HG02623 (cell line): ENCODE measurements at regions not wholly inside any gene's neighbourhood (a gene's known extent, or its start where the extent isn't known, plus 50 kb on each side); places are given as distances from the start of the nearest gene placed in this dataset.

Experiments
- ATAC-seq: cut with Tn5 transposase; IDR thresholded peaks from one replicate; pipeline ENCODE4 v1.9.1; 2021; ENCODE audit warnings: moderate library complexity; ENCODE audit not compliant: unreplicated experiment

DNA sequence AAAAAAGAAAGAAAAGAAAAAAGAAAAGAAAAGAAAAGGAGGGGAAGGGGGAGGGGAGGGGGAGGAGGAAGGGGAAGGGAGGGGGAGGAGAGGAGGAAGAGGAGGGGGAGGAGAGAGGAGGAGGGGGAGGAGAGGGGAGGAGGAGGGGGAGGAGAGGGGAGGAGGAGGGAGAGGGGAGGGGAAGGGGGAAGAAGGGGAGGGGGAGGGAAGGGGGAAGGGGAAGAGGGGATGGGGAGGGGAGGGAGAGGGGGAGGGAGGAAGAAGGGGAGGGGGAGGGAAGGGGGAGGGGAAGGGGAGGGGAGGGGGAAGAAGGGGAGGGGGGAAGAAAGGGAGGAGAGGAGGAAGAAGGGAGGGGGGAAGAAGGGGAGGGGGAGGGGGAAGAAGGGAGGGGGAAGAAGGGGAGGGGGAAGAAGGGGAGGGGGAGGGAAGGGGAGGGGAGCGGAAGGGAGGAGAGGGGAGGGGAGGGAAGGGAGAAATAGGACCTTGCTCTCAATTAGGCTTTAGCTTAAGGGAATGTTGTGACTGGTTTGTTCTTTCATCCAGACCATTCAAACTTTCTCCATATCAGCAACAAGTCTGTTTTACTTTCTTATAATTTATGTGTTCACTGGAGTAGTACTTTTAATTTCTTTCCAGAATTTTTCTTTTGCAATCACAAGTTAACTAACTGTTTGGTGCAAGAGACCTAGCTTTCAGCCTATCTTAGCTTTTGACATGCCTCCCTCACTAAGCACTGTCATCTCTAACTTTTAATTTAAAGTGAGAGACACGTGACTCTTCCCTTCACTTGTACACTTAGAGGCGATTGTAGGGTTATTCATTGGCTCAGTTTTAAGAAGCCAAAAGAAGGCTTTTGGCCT, 76.5 kb upstream of the EGLN3 start:
- no peak for ATAC-seq

DNA sequence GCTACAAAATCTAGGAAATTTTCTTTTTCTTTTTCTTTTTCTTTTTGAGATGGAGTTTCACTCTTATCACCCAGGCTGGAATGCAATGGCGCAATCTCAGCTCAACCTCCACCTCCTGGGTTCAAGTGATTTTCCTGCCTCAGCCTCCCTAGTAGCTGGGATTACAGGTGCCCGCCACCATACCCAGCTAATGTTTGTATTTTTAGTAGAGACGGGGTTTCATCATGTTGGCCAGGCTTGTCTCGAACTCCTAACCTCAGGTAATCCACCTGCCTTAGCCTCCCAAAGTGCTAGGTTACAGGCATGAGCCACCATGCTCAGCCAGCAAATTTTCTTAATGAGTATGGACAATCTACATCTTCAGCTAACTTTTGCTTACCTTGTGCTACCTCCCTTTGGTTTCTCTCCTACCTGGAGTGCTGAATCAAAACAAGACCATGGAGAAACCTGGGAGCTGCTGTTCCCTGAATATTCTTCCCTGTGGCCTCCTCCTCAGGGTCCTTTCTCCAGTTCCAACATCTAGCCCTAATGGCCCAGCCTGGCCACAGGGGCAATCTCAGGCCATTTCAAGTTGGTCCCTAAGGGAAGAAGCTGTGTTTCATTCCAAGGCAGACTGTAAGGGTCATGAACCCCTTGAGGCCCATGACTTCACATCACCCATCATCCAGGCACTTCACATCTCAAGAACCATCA, 74.6 kb upstream of the EGLN3 start:
- no peak for ATAC-seq

DNA sequence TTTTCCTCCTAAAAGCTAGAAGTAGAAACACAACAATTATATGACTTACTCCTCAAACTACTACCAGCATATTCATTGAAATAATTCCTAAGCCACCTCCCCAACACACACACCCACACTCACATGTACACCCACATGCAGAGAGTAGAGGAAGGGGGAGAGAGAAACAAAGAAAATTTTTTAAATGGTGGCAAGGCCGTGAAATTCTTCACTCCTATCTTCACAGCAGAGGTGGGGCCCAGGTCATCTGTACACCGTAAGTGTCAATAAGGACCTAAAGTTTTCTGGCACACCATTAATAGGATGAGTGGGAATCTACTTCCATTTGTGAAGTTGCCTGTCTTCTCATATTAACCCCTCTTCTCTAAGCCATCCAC, 73.9 kb upstream of the EGLN3 start:
- no peak for ATAC-seq

DNA sequence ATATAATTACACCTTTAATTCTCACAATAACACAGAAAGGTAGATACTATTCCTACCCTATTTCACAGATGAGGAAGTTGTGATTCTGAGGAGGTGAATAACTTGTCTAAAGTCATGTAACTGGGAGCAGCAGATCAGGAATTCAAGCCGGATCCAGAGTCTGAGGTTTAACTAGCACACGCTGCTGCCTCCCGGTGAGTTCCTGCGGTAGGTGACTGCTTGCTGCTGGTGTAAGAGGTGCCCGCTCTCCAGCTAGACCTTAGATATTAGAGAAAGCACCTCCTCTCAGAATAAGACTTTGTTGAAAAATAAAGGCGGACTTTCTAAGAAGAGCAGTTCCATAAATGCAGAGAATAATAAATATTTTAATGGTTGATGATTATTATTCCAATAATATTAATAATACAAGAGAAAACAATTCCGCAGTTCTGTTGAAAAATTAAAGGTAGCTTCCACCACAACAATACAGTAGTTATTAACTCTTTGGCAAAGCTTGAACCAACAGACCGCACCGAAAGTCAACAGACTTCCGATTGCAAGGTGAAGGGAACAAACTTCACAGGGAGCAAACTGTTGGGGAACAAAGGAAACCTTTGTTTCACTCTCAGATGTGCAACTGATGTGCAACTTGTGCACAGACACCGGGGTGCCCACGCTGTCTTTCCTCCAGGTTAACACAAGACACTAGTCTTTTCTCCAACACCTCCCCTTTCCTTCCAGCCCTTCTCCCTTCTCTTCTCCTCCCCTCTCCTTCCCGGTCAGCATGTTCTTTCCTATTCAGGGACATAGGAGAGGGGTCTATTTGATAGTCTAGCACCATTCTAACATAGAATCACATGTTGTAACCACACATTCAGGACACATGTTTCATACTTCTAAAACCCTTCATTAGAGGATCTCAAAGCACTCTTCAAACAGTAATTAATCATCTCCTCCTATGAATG, 73.2 kb upstream of the EGLN3 start:
- ATAC-seq: no peak

DNA sequence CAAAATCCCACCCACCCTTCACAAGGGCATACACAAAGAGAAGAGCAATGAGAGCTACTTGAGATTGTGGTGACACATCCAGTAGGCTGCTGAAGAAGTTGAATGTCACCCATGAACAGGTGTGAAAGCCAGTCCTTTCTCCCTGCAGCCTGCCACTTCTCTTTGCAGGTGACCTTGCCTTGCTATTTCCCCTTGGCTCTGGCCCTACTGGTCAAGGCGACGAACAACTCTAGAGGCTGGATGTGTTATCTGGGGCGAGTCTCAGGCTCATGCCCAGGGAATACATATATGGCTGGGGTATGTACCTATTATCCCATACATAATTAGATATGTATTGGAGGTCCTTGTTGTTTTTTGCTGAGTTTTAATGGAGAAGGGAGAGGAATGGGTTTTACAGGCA, 70.2 kb upstream of the EGLN3 start:
- no peak for ATAC-seq

DNA sequence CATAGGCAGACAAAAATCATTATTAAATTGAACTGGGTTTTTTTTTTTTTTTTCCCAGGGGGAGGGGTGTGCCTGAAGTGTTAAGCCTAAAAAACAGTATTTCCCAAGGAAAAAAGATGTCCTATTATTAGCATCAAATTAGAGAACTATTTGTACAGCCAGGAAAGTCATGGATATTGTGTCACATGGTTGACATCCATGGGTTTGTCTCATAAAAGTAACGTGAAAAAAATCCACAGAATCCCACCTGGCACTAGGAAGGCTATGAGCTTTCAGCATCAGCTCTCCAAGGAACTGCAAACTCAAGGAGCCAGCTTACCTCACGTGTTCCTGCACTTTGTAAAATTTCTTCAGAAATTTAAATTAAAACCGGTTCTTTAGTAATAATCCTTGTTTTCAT, 69.1 kb upstream of the EGLN3 start:
- ATAC-seq: no peak

DNA sequence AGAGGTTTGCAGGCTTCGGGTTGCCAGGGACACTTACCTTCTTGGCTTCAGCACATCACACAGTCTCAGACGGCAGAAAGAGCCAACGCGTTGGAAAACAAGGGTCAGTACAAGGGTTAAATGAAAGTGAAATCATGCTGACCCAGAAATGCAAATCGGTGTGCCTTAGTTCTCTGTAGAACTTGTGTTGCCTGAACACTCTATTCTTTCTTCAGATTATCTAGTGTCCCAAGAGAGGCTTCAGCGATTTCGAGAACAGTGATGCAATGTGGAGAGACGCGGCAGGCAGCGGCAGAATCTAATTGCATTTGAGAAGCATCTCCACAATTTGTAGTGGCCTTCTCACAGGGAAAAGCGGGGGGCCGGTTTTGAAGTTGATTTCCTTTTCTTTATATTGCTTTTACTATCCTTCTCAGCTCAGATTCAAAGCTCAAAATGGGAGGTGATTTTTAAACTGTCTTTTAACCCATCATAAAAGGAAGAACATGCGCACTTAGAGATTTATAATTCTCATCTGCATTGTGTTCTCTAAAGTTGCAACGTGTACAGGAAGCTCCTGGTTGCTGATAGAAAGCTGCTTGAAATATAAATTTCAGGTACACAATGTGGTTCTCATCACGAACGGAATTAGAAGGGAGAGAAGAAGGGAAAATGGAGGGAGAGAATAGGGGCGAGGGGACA, 67.8 kb upstream of the EGLN3 start:
- peak; percentile 59 for ATAC-seq

DNA sequence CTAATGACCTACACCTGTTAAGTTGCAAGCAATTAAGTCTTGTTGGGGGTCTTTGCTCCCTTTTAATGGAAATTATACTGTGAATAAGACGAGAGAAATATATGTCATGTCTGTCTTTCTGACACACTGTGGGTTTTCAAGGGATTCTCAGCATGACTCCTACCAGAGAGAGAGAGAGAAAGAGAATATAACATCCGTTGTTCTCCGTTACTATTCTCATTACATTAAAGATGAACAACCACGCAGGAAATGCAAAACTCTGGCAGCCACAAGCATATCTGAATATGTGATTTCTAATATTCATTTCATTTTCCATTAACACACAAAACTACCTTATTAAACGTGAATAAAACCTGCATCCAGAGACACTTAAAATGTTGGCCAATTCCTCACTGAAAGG, 67.3 kb upstream of the EGLN3 start:
- ATAC-seq: no peak

DNA sequence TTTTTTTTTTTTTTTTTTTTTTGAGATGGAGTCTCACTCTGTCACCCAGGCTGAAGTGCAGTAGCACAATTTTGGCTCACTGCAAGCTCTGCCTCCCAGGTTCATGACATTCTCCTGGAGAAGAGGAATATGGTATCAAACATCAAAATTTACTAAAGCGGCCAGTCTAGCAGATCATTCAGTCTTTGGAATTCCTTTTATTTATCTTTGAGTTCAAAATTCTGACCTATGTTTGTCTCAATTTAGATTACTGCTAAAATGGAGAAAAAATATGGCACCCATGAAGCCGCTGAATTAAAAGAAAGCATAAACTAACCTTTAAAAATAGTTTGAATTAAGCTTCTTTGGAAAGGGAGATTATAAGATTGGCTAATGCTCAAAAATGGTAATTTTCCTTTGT, 64.5 kb upstream of the EGLN3 start:
- ATAC-seq: no peak

DNA sequence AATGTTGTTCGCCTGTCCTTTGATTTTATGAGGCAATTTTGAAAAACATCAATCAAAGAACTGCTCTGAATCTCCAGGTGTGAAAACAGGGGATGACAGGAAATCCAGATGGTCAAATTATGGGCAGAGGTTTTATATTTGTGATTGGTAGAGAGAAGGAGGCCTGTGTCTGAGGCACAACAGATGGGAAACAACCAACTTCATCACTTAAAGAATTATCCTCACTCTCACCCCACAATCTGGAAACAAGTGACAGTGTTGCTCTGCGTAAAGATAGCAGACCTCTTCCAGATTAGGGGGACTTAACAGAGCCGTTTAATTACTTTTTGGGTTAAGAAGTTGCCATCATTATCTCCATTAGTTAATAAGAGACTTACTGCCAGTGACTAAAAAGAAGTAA, 64.1 kb upstream of the EGLN3 start:
- no peak for ATAC-seq

DNA sequence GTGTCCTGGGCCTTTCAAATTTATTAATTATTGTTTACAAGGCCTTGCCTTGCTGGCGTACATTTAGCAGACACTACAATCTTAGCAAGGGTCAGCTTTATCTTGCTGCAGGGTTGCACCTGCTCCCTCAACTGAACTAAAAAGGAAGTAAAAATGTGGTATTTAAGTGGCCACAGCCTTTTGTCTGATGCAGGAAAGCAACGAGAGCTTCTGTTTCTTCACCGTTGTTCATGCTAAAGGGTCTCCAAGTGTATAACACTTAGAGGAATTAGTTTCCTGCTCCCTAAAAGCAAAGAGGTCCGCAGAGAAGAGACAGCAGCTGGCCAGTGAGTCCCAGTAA, 62.8 kb upstream of the EGLN3 start:
- ATAC-seq: peak; percentile 36

DNA sequence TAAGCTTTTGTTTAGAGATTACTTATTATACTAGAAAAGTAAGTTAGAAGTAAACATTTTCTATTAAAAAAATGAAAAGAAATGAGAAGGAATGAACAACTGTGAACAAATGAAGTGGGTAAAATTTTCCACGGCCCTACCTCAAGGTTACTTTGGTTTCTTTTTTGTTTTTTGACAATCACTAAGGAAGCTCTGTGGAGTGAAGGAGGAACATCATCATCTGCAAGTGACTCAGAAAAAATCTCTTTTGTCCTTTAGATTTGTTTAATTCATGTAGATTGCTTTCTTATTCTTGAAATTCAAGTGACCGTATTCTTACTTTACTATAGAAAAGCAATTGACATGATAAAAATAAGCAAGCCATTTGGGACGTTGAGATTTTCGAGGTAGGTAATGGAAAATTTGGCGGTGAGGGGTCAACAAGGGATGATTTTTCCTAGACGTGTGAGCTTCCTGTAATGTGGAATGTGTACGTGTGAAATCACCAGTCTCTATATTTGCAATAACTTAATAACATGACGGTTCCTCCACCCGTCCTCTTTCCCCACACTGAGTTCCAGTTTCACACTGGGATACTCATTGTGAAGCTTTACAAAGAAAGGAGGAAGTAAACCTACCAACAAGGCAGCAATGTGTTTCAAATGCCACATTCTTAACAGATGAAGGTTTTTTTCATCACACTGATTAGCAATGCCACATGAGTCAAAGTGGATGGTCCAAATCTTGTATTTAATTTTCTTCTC, 62.3 kb upstream of the EGLN3 start:
- ATAC-seq: peak; percentile 69

DNA sequence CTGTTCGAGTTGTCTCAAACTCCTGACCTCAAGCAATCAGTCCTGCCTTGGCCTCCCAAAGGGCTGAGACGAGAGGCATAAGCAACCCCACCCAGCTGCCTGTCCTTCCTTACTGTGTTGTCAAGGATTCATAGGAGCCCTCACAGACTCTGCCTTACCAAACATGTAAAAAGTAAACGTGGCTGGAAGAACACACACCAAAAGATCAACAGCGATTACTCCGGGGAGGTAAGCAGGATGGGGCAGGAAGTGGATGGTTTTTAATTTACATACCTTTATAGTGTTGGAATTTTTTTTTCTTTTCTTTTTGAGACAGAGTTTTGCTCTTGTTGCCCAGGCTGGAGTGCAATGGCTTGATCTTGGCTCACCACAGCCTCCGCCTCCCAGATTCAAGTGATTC, 61.5 kb upstream of the EGLN3 start:
- ATAC-seq: no peak

DNA sequence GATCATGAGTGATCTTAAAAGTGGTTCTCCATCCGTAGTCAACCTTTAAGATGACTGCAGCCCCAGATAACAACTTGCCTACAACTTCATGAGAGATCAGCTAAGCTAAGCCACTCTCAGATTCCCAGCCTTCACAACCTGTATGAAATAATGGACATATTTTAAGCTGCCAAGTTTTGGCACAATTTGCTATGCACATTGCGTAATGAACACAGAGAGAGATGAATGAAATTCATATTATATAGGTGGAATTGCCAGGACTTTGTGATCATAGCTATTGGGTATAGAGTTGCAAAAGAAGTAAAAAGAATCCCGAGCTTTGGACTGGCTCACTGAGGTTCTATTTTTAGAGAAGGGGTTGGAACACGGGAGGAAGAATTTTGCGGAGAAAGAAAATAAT, 59.1 kb upstream of the EGLN3 start:
- no peak for ATAC-seq

DNA sequence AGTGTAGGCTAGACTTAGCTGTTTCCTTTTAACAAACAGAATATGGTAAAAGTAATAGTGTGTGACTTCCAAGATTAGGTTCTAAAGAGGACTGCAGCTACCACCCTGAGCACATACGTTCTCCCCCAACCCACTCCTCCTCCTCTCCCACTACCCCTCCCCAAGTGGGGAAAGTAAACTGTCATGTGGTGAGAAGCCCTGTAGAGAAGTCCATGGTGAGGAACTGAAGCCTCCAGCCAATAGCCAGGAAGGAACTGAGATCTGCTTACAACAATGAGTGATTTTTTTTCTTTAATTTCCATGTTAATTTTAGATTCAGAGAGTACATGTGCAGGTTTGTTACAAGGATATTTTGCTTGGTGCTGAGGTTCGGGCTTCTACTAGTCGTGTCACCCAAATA, 57.0 kb upstream of the EGLN3 start:
- no peak for ATAC-seq

DNA sequence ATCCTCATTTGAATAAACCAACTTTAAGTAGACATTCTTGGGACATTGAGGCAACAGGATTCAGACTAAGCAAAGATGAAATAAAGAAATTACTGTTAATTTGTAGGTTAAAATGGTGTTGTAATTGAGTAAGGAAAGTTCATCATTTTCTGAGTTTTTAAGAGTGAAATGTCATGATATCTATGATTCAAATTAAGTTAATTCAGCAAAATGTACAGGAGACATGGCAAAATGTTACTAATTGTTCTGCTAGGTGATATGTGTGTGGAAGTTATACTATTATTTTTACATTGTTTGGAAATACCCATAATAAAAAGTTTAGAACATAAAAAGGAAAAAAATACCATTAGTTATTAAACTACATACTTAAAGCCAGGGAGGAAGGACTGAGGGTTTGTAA, 55.0 kb upstream of the EGLN3 start:
- no peak for ATAC-seq

DNA sequence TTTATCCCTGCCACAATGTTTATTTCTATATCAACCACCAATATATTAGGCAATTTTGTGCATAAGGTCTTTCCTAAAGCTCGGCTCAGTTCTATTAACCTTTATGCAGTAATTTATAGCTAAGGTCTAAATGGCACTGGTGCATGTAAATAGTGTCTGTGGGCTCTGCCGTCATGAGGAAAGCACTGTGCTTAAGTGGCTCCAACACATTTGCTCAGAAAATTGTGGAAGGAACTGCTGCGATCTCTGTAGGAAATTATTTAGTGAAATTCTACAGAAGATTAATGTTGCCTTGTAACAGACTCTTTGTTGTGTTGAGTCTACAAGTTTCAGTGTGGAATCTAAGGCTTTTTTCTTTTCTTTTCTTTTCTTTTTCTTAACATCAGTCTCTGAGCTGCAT, 54.0 kb upstream of the EGLN3 start:
- ATAC-seq: no peak

DNA sequence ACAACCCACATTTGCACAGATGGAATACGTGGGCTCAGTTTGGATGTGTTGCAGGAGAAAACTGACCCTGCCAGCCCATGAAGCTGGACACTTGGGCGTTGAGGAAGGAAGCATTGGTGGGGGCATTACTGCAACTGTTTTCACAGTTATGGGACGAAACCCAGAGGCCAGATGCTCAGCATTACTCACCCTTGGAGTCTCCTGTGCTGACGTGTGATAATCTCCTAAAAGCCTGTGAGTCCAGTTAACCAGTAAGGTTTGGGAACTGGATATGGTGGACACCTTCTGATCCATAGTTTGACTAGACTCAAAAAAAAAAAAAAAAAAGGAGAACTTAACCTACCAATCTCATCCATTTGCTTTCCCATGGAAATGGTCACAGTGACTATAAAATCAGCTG, 52.8 kb upstream of the EGLN3 start:
- ATAC-seq: no peak

DNA sequence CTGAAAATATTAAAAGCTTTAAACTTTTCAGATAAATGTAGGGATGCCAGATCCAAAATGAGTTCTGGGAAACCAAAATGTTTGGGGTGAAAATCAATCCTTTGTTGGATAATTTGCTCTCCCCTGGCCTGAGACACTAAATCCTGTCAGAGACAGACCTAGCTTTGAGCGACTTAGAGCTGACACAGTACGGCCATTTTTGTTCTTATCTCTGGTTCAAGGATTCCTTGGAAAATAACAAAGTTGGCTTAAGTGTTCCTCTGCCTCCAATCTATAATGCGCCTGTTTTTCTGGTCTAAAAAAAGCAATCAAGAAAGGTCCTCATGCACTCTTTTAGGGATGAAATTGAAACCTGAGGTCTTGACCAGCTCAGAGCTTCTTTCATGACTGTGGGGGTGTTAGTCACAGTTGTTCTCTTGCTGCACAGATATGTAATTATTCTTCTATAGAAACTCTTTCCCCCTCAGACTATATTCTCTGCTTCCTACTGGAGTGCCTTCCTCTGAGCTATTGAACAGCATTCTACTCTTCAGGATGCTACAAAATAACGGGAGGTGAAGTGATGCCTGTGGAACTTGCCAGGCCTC, 52.3 kb upstream of the EGLN3 start:
- ATAC-seq: no peak
